Astrocyte (in vitro differentiated cells and primary cell): ENCODE measurements at regions not wholly inside any gene's neighbourhood (a gene's known extent, or its start where the extent isn't known, plus 50 kb on each side); places are given as distances from the start of the nearest gene placed in this dataset.

Source experiments
- DNase-seq: peaks from one replicate; pipeline ENCODE4 v3.0.0-alpha.2; 2010; ENCODE audit warnings: low read depth
- FAIRE-seq: peaks from 2 replicates; lab custom pipeline; 2011; peaks lifted over from hg19 to GRCh38; lab: Jason Lieb, UNC
- H2AFZ ChIP-seq: 2 replicates; pipeline ENCODE4 v1.6.0; 2012; ENCODE audit warnings: low read depth, low read length, inconsistent platforms
- H3K27ac ChIP-seq: 2 replicates; pipeline ENCODE4 v1.5.1; 2011; ENCODE audit warnings: low read depth, low read length, inconsistent platforms
- H3K27me3 ChIP-seq: 2 replicates; pipeline ENCODE4 v1.6.0; 2011; ENCODE audit warnings: low read length, inconsistent platforms; ENCODE audit not compliant: insufficient read depth
- H3K36me3 ChIP-seq: 2 replicates; pipeline ENCODE4 v1.5.1; 2011; ENCODE audit warnings: low read length, inconsistent platforms; ENCODE audit not compliant: insufficient read depth
- H3K4me1 ChIP-seq: 2 replicates; pipeline ENCODE4 v1.5.1; 2011; ENCODE audit warnings: low read length, inconsistent platforms; ENCODE audit not compliant: insufficient read depth
- H3K4me2 ChIP-seq: 2 replicates; pipeline ENCODE4 v1.6.0; 2012; ENCODE audit warnings: low read length, inconsistent platforms
- H3K4me3 ChIP-seq: 2 replicates; pipeline ENCODE4 v1.5.1; 2011; ENCODE audit warnings: low read depth, mild to moderate bottlenecking, low read length, inconsistent platforms; ENCODE audit not compliant: insufficient read depth
- H3K79me2 ChIP-seq: 2 replicates; pipeline ENCODE4 v1.6.0; 2012; ENCODE audit warnings: mild to moderate bottlenecking, low read length, inconsistent platforms; ENCODE audit not compliant: insufficient read depth
- H3K9ac ChIP-seq: 2 replicates; pipeline ENCODE4 v1.6.0; 2012; ENCODE audit warnings: mild to moderate bottlenecking, low read length, inconsistent platforms
- H3K9me3 ChIP-seq: 2 replicates; pipeline ENCODE4 v1.5.1; 2012; ENCODE audit warnings: low read depth, mild to moderate bottlenecking, low read length, inconsistent platforms; ENCODE audit not compliant: insufficient read depth
- H4K20me1 ChIP-seq: 2 replicates; pipeline ENCODE4 v1.6.0; 2012; ENCODE audit warnings: low read length, inconsistent platforms; ENCODE audit not compliant: insufficient read depth
- H3K27ac Mint-ChIP-seq: one replicate; pipeline ENCODE4 v1.8.0; 2021; ENCODE audit warnings: mild to moderate bottlenecking, mixed read lengths; ENCODE audit not compliant: unreplicated experiment
- H3K27me3 Mint-ChIP-seq: one replicate; pipeline ENCODE4 v1.8.0; 2021; ENCODE audit warnings: low read depth, mixed read lengths; ENCODE audit not compliant: unreplicated experiment
- H3K36me3 Mint-ChIP-seq: one replicate; pipeline ENCODE4 v1.8.0; 2021; ENCODE audit warnings: low read depth, mixed read lengths; ENCODE audit not compliant: unreplicated experiment
- H3K4me1 Mint-ChIP-seq: one replicate; pipeline ENCODE4 v1.8.0; 2021; ENCODE audit warnings: low read depth, mixed read lengths; ENCODE audit not compliant: unreplicated experiment
- H3K4me3 Mint-ChIP-seq: one replicate; pipeline ENCODE4 v1.8.0; 2021; ENCODE audit warnings: mild to moderate bottlenecking, moderate library complexity, mixed read lengths; ENCODE audit not compliant: unreplicated experiment
- H3K9me3 Mint-ChIP-seq: one replicate; pipeline ENCODE4 v1.8.0; 2021; ENCODE audit warnings: mild to moderate bottlenecking, mixed read lengths; ENCODE audit not compliant: unreplicated experiment
- CTCF ChIP-seq: IDR thresholded peaks from 2 replicates; pipeline ENCODE4 v1.5.1; 2011; ENCODE audit warnings: low read depth, mild to moderate bottlenecking, inconsistent platforms, low read length, moderate library complexity; ENCODE audit not compliant: insufficient read depth
- EZH2 ChIP-seq: IDR thresholded peaks from 2 replicates; pipeline ENCODE4 v1.6.1; 2012; ENCODE audit warnings: mild to moderate bottlenecking, low read length, inconsistent platforms; ENCODE audit not compliant: insufficient read depth

- no peak overlapping the region for H2AFZ ChIP-seq
- H3K36me3 ChIP-seq = no peaks in the 10 kb centered on the region
- Mint-ChIP-seq H3K4me1 (peaks cover 12% of the 10 kb centered on the region), H3K36me3 (no peaks in the 10 kb centered on the region), H3K4me3 (no peak overlapping the region), H3K27me3 (peaks cover 50% of the 10 kb centered on the region), H3K9me3 (no peaks in the 10 kb centered on the region), H3K27ac (no peak overlapping the region)
- H3K4me1 ChIP-seq = peaks cover 10% of the 10 kb centered on the region
- no peak for FAIRE-seq
- no peaks in the 10 kb centered on the region for H3K79me2 ChIP-seq
- TF ChIP-seq CTCF (no peak), EZH2 (no peak)
- H3K27me3 ChIP-seq = peaks cover 10% of the 10 kb centered on the region
- no peak overlapping the region for H3K27ac ChIP-seq
- H3K9me3 ChIP-seq = no peaks in the 10 kb centered on the region
- no peak overlapping the region for H3K4me3 ChIP-seq
- no peaks in the 10 kb centered on the region for H4K20me1 ChIP-seq
- no peak for DNase-seq
- H3K9ac ChIP-seq = no peak overlapping the region
- no peak overlapping the region for H3K4me2 ChIP-seq
These were observed 155.0 kb upstream of the PITX1 start for GRCh38 chr5:135189024-135189423.

- H3K9me3 ChIP-seq = no peaks in the 10 kb centered on the region
- no peak overlapping the region for H3K4me3 ChIP-seq
- H3K9me3 Mint-ChIP-seq = no peaks in the 10 kb centered on the region
- H3K36me3 Mint-ChIP-seq = no peaks in the 10 kb centered on the region
- FAIRE-seq (no peak), DNase-seq (no peak)
- no peak overlapping the region for H3K27ac Mint-ChIP-seq
- H3K9ac ChIP-seq = no peak overlapping the region
- H3K4me1 Mint-ChIP-seq = peaks cover 9% of the 10 kb centered on the region
- H3K27me3 ChIP-seq = peaks cover 10% of the 10 kb centered on the region
- peaks cover 54% of the 10 kb centered on the region for H3K27me3 Mint-ChIP-seq
- no peaks in the 10 kb centered on the region for H3K36me3 ChIP-seq
- peaks cover 4% of the 10 kb centered on the region for H3K4me1 ChIP-seq
- TF ChIP-seq CTCF (no peak), EZH2 (no peak)
- H3K4me3 Mint-ChIP-seq = no peak overlapping the region
- no peak overlapping the region for H3K4me2 ChIP-seq
- H4K20me1 ChIP-seq = no peaks in the 10 kb centered on the region
- H2AFZ ChIP-seq = no peak overlapping the region
- no peaks in the 10 kb centered on the region for H3K79me2 ChIP-seq
- no peak overlapping the region for H3K27ac ChIP-seq
These were observed 154.3 kb upstream of the PITX1 start for GRCh38 chr5:135188233-135188914.
